Endothelial cell of umbilical vein (primary cell): ENCODE measurements at regions not wholly inside any gene's neighbourhood (a gene's known extent, or its start where the extent isn't known, plus 50 kb on each side); places are given as distances from the start of the nearest gene placed in this dataset.

Experiments used
- BruUV-seq: library from RNA; stranded (reverse); fragments of 400-500 nt; replicated peaks from 2 replicates; lab custom pipeline; 2021; lab: Mats Ljungman, UMichigan
- CTCF ChIA-PET: fragments of 300-600, 350-600 bp; sonication (Branson Sonifier 250); formaldehyde crosslinking; loops from one replicate; lab custom pipeline; 2021; ENCODE audit warnings: antibody characterized with exemption, inconsistent platforms; lab: Charles Lee
- POLR2A ChIA-PET: fragments of 300-600, 350-600 bp; sonication (Branson Sonifier 250); formaldehyde crosslinking; loops from one replicate; lab custom pipeline; 2021; ENCODE audit warnings: antibody characterized with exemption, inconsistent platforms; lab: Charles Lee
- DNase-seq: peaks from one replicate; pipeline ENCODE4 v3.0.0-alpha.2; 2011; ENCODE audit warnings: low read depth, low spot score
- FAIRE-seq: peaks from 2 replicates; lab custom pipeline; 2011; peaks lifted over from hg19 to GRCh38; lab: Jason Lieb, UNC
- H2AFZ ChIP-seq: 2 replicates; pipeline ENCODE4 v1.6.0; 2012; ENCODE audit warnings: low read depth, low read length, control low read depth, inconsistent platforms
- H3K27ac ChIP-seq: 2 replicates; pipeline ENCODE4 v1.5.1; 2011; ENCODE audit warnings: low read depth, mild to moderate bottlenecking, control low read depth, low read length, moderate library complexity; ENCODE audit not compliant: insufficient read depth
- H3K27me3 ChIP-seq, 2 experiments: 2 replicates each; pipeline versions ENCODE4 v1.6.0 to v1.6.1; 2011; ENCODE audit warnings: low read length in 2 of 2, mixed read lengths in 1 of 2; ENCODE audit not compliant: control insufficient read depth in 2 of 2, insufficient read depth in 2 of 2
- H3K36me3 ChIP-seq, 2 experiments: 2 replicates in 1 of 2; 3 replicates in 1 of 2; pipeline ENCODE4 v1.5.1; 2011; ENCODE audit warnings: low read length in 2 of 2, mild to moderate bottlenecking in 1 of 2, moderate library complexity in 1 of 2; ENCODE audit not compliant: control insufficient read depth in 2 of 2, insufficient read depth in 2 of 2; ENCODE audit errors: extremely low read depth in 1 of 2
- H3K4me1 ChIP-seq: 3 replicates; pipeline ENCODE4 v1.5.1; 2011; ENCODE audit warnings: mild to moderate bottlenecking, low read length; ENCODE audit not compliant: control insufficient read depth, insufficient read depth; ENCODE audit errors: extremely low read depth
- H3K4me2 ChIP-seq: 2 replicates; pipeline ENCODE4 v1.6.1; 2011; ENCODE audit warnings: low read length, control low read depth, mixed read lengths; ENCODE audit not compliant: insufficient read depth
- H3K4me3 ChIP-seq, 3 experiments: fragments of 200-600 bp in 1 of 3; sonication (generic), shearing (Covaris generic) in 1 of 3; replicated peaks in 1 of 3; 2 replicates each; pipeline ENCODE4 v1.5.1; 2011 to 2016; ENCODE audit warnings: control low read depth in 3 of 3, low read length in 3 of 3, mild to moderate bottlenecking in 2 of 3, inconsistent platforms in 1 of 3, low read depth in 1 of 3, moderate library complexity in 1 of 3; ENCODE audit not compliant: insufficient read depth in 1 of 3
- H3K79me2 ChIP-seq: 2 replicates; pipeline ENCODE4 v1.6.0; 2012; ENCODE audit warnings: low read length, inconsistent platforms; ENCODE audit not compliant: control insufficient read depth, insufficient read depth
- H3K9ac ChIP-seq: replicated peaks from 2 replicates; pipeline ENCODE3; 2011; ENCODE audit warnings: low read length, control low read depth; ENCODE audit not compliant: insufficient read depth; ENCODE audit errors: extremely low read depth
- H3K9me1 ChIP-seq: replicated peaks from 3 replicates; pipeline ENCODE4 v1.6.0; 2011; ENCODE audit warnings: mild to moderate bottlenecking, low read length; ENCODE audit not compliant: control insufficient read depth, insufficient read depth; ENCODE audit errors: extremely low read depth
- H3K9me3 ChIP-seq: replicated peaks from 2 replicates; pipeline ENCODE4 v1.5.1; 2012; ENCODE audit warnings: low read length, inconsistent platforms; ENCODE audit not compliant: control insufficient read depth, insufficient read depth
- H4K20me1 ChIP-seq: replicated peaks from 2 replicates; pipeline ENCODE3; 2011; ENCODE audit warnings: mild to moderate bottlenecking, low read length; ENCODE audit not compliant: control insufficient read depth, insufficient read depth; ENCODE audit errors: extremely low read depth
- CTCF ChIP-seq, 2 donors: IDR thresholded peaks; 1 replicate in 1 of 2; 2 replicates in 1 of 2; pipeline ENCODE4 v1.5.1; 2011; ENCODE audit warnings: low read length in 2 of 2, mild to moderate bottlenecking in 2 of 2, moderate library complexity in 2 of 2, control low read depth in 1 of 2, inconsistent platforms in 1 of 2, low read depth in 1 of 2; ENCODE audit not compliant: insufficient read depth in 1 of 2; ENCODE audit errors: extremely low read depth in 1 of 2
- EZH2 ChIP-seq: IDR thresholded peaks from 2 replicates; pipeline ENCODE4 v1.6.1; 2012; ENCODE audit warnings: borderline replicate concordance, low read depth, mild to moderate bottlenecking, moderate library complexity, low read length, inconsistent platforms; ENCODE audit not compliant: severe bottlenecking
- FOS ChIP-seq: IDR thresholded peaks from 2 replicates; pipeline ENCODE4 v1.6.1; 2011; ENCODE audit warnings: mild to moderate bottlenecking, low read length, moderate library complexity, borderline replicate concordance; ENCODE audit not compliant: insufficient read depth
- GATA2 ChIP-seq: IDR thresholded peaks from 2 replicates; pipeline ENCODE4 v1.7.0; 2011; ENCODE audit warnings: low read depth, mild to moderate bottlenecking, moderate library complexity, mixed read lengths, low read length; ENCODE audit not compliant: insufficient read length, insufficient read depth
- JUN ChIP-seq: IDR thresholded peaks from 2 replicates; pipeline ENCODE4 v1.6.1; 2011; ENCODE audit warnings: borderline replicate concordance, low read depth; ENCODE audit not compliant: insufficient read length, insufficient read depth
- MAX ChIP-seq: IDR thresholded peaks from 2 replicates; pipeline ENCODE4 v1.6.1; 2011; ENCODE audit not compliant: insufficient read depth, insufficient read length
- MYC ChIP-seq: IDR thresholded peaks from one replicate; pipeline ENCODE4 v1.6.1; 2011; ENCODE audit warnings: mild to moderate bottlenecking, low read depth, low read length
- POLR2A ChIP-seq: IDR thresholded peaks from 2 replicates; pipeline ENCODE4 v1.6.1; 2012; ENCODE audit warnings: low read depth, mild to moderate bottlenecking, control low read depth, low read length
- POLR2AphosphoS5 ChIP-seq: IDR thresholded peaks from 2 replicates; pipeline ENCODE4 v1.6.1; 2012; ENCODE audit warnings: low read depth, mild to moderate bottlenecking, control low read depth, low read length, moderate library complexity; ENCODE audit not compliant: insufficient read depth
- dilution Hi-C: fragments of 300-500 bp; cut with MboI; formaldehyde crosslinking; loops from one replicate; pipeline ENCODE4 v1.15.0; 2019; ENCODE audit warnings: low sequenced_read_pairs; ENCODE audit not compliant: extremely low pct_ligation_motif_present
- intact Hi-C: fragments of 100-400 bp; cut with micrococcal nuclease; formaldehyde crosslinking; loops from one replicate; pipeline ENCODE4 v1.10.0; 2022

GRCh38 chrX:122567911-122568310, 616.2 kb upstream of the GRIA3 start:
- CTCF ChIA-PET: no interaction called here
- no peaks in the 10 kb centered on the region for H4K20me1 ChIP-seq
- intact Hi-C loops (no loop called here), dilution Hi-C loops (no loop called here)
- no peaks in the 10 kb centered on the region for H3K9me3 ChIP-seq
- no peak overlapping the region for H3K27ac ChIP-seq
- H3K4me1 ChIP-seq: no peaks in the 10 kb centered on the region
- no peak for DNase-seq
- no peak overlapping the region for H3K4me2 ChIP-seq
- no peak for TF ChIP-seq GATA2
- TF ChIP-seq EZH2: no peak
- no peak for TF ChIP-seq JUN
- no peak for TF ChIP-seq MAX
- no peak for TF ChIP-seq POLR2AphosphoS5
- TF ChIP-seq MYC: no peak
- TF ChIP-seq FOS: no peak
- no peak for TF ChIP-seq CTCF (IDR thresholded peaks at IDR 0.05; ENCODE audit: extremely low read depth in 1 of 2, insufficient read depth in 1 of 2, low read depth in 1 of 2, low read length in 2 of 2)
- no peak for TF ChIP-seq POLR2A
- no TSS peak for BruUV-seq
- H3K9me1 ChIP-seq: no peaks in the 10 kb centered on the region
- H3K27me3 ChIP-seq: no peaks in the 10 kb centered on the region
- no peaks in the 10 kb centered on the region for H3K36me3 ChIP-seq
- POLR2A ChIA-PET: no interaction called here
- no peak overlapping the region for H3K4me3 ChIP-seq
- no peak overlapping the region for H3K9ac ChIP-seq
- no peaks in the 10 kb centered on the region for H3K79me2 ChIP-seq
- H2AFZ ChIP-seq: no peak overlapping the region
- FAIRE-seq: no peak
